HFFc6 (cell line): ENCODE measurements at regions not wholly inside any gene's neighbourhood (a gene's known extent, or its start where the extent isn't known, plus 50 kb on each side); places are given as distances from the start of the nearest gene placed in this dataset.

Source experiments
- DNase-seq: peaks from one replicate; pipeline ENCODE4 v3.0.0-alpha.2; 2018
- H3K27ac Mint-ChIP-seq: 2 replicates; pipeline ENCODE4 v1.8.0; 2020; ENCODE audit warnings: mild to moderate bottlenecking, mixed read lengths
- H3K27me3 Mint-ChIP-seq: 2 replicates; pipeline ENCODE4 v1.8.0; 2021; ENCODE audit warnings: mild to moderate bottlenecking, moderate library complexity, mixed read lengths; ENCODE audit not compliant: insufficient read depth
- H3K36me3 Mint-ChIP-seq: 2 replicates; pipeline ENCODE4 v1.8.0; 2021; ENCODE audit warnings: low read depth, mixed read lengths
- H3K4me1 Mint-ChIP-seq: 2 replicates; pipeline ENCODE4 v1.8.0; 2020; ENCODE audit warnings: low read depth, mixed read lengths
- H3K4me3 Mint-ChIP-seq: 2 replicates; pipeline ENCODE4 v1.8.0; 2020; ENCODE audit warnings: mild to moderate bottlenecking, moderate library complexity, mixed read lengths
- H3K9me3 Mint-ChIP-seq: 2 replicates; pipeline ENCODE4 v1.8.0; 2020; ENCODE audit warnings: mild to moderate bottlenecking, mixed read lengths
- CTCF ChIP-seq: fragments of 200-600 bp; sonication (generic); IDR thresholded peaks from 2 replicates; pipeline ENCODE4 v1.5.0; 2021; ENCODE audit warnings: antibody characterized with exemption, mild to moderate bottlenecking

DNA sequence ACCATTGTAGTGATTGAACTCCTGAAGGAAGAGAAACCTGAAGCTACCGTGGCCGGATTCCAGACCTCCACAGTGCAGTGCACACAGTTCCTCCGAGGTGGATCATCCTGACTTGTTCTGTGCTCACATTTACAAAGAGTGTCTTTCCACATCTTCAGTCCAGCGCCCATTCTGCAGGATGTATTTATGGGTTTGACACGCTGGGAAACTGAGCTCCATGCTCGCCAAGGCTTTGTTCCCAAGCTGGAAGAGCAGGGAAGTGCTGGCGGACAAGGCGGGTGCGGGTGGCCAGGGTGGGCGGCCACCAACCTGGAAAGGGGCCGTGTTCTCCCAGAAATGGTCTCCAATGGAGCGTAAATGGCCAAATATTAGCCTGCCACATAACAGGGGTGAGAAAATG, 227.9 kb downstream of the IRF8 start:
- no peaks in the 10 kb centered on the region for H3K9me3 Mint-ChIP-seq
- H3K4me3 Mint-ChIP-seq = no peak overlapping the region
- peaks cover 47% of the 10 kb centered on the region for H3K27me3 Mint-ChIP-seq
- no peak overlapping the region for H3K27ac Mint-ChIP-seq
- H3K4me1 Mint-ChIP-seq = no peaks in the 10 kb centered on the region
- no peaks in the 10 kb centered on the region for H3K36me3 Mint-ChIP-seq
- DNase-seq = no peak
- TF ChIP-seq CTCF = no peak

- H3K27ac Mint-ChIP-seq = no peak overlapping the region
- no peak for TF ChIP-seq CTCF
- H3K27me3 Mint-ChIP-seq = peaks cover 45% of the 10 kb centered on the region
Observed at GRCh38 chr16:86127366-86127765, 228.4 kb downstream of the IRF8 start.

DNA sequence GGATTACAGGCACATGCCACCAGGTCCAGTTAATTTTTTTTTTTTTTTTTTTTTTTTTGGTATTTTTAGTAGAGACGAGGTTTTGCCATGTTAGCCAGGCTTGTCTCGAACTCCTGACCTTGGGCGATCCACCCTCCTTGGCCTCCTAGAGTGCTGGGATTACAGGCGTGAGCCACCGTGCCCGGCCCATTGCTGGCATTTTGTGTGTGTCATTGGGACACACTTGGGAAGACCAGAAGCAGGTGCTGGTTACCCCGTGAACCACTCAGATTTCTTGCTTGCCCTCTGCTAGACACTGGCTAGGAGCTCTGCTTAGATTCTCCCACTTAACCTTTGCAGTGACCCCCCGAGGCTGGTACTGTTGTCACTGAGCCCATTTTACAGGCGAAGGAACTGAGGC, 229.3 kb downstream of the IRF8 start:
- H3K27ac Mint-ChIP-seq = no peak overlapping the region
- H3K36me3 Mint-ChIP-seq = no peaks in the 10 kb centered on the region
- no peak for DNase-seq
- TF ChIP-seq CTCF = no peak
- no peaks in the 10 kb centered on the region for H3K4me1 Mint-ChIP-seq
- H3K4me3 Mint-ChIP-seq = no peak overlapping the region
- H3K27me3 Mint-ChIP-seq = peaks cover 42% of the 10 kb centered on the region
- no peaks in the 10 kb centered on the region for H3K9me3 Mint-ChIP-seq

More at GRCh38 chr16:86127366-86127765, 228.4 kb downstream of the IRF8 start:
- no peak for DNase-seq
- H3K9me3 Mint-ChIP-seq = no peaks in the 10 kb centered on the region
- no peak overlapping the region for H3K4me3 Mint-ChIP-seq
- no peaks in the 10 kb centered on the region for H3K36me3 Mint-ChIP-seq
- no peaks in the 10 kb centered on the region for H3K4me1 Mint-ChIP-seq

DNA sequence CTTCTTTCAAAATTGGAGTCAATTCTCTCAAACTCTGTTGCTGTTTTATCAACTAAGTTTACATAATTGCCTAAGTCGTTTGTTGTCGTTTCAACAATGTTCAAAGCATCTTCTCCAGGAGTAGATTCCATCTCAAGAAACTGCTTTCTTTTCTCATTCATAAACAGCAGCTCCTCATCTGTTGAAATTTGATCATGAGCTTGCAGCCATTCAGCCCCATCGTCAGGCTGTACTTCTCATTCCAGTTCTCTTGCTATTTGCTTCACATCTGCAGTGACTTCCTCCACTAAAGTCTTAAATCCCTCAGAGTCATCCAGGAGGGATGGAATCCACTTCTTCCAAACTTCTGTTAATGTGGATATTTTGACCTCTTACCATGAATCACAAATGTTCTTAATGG, 230.6 kb downstream of the IRF8 start:
- no peaks in the 10 kb centered on the region for H3K36me3 Mint-ChIP-seq
- no peaks in the 10 kb centered on the region for H3K9me3 Mint-ChIP-seq
- H3K27me3 Mint-ChIP-seq = peaks cover 46% of the 10 kb centered on the region
- no peak overlapping the region for H3K27ac Mint-ChIP-seq
- no peak for TF ChIP-seq CTCF
- H3K4me1 Mint-ChIP-seq = no peaks in the 10 kb centered on the region
- no peak for DNase-seq
- H3K4me3 Mint-ChIP-seq = no peak overlapping the region

DNA sequence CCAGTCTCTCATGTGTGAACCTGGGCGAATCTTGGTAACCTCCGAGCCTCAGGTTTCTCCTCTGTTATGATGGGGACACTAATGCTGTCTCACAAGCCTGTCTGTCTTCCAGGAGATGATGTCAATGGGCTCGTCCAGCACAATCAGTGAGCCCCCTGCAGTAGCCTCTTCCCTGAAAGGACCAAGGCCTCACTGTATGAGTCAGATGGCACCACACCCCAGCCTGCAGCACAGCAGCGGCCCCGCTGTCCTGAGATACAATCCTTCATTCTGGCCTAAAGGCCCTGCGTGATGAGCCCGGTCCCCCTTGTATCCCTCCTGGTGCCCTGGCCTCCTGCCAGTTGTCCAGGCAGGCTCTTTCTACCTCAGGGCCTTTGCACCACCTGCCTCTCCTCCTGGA, 234.4 kb downstream of the IRF8 start:
- no peak overlapping the region for H3K4me3 Mint-ChIP-seq
- H3K27me3 Mint-ChIP-seq = peaks cover 38% of the 10 kb centered on the region
- no peaks in the 10 kb centered on the region for H3K36me3 Mint-ChIP-seq
- TF ChIP-seq CTCF = no peak
- H3K27ac Mint-ChIP-seq = no peak overlapping the region
- no peak for DNase-seq
- no peaks in the 10 kb centered on the region for H3K9me3 Mint-ChIP-seq
- peaks cover 7% of the 10 kb centered on the region for H3K4me1 Mint-ChIP-seq

GRCh38 chr16:86133847-86134375, 234.9 kb downstream of the IRF8 start:
- Mint-ChIP-seq H3K9me3 (no peaks in the 10 kb centered on the region), H3K36me3 (no peaks in the 10 kb centered on the region), H3K27me3 (peaks cover 44% of the 10 kb centered on the region), H3K4me1 (peaks cover 7% of the 10 kb centered on the region), H3K4me3 (no peak overlapping the region), H3K27ac (no peak overlapping the region)
- no peak for DNase-seq
- TF ChIP-seq CTCF = no peak
